ENCODE measurements at regions not wholly inside any gene's neighbourhood (a gene's known extent, or its start where the extent isn't known, plus 50 kb on each side); places are given as distances from the start of the nearest gene placed in this dataset.

- CTCF ChIA-PET = no interaction called here
- no peak for DNase-seq (ENCODE audit: extremely low spot score)
- POLR2A ChIA-PET = no interaction called here
- TF ChIP-seq SUZ12 (IDR thresholded peaks at IDR 0.05) (no peak), CTBP1 (IDR thresholded peaks at IDR 0.05; ENCODE audit: borderline replicate concordance) (no peak), ZNF384 (IDR thresholded peaks at IDR 0.05) (no peak), FOXM1 (IDR thresholded peaks at IDR 0.05; ENCODE audit: borderline replicate concordance) (no peak), FOXK2 (IDR thresholded peaks at IDR 0.05) (no peak), PKNOX1 (IDR thresholded peaks at IDR 0.05) (no peak)
Observed at GRCh38 chr14:62253911-62254310, 491.7 kb downstream of the SNAPC1 start.

- TF ChIP-seq L3MBTL2 (conservative IDR thresholded peaks at IDR 0.05) = no peak
- no peak for TF ChIP-seq CTBP1 (IDR thresholded peaks at IDR 0.05; ENCODE audit: borderline replicate concordance)
- no peak for TF ChIP-seq HDGF (IDR thresholded peaks at IDR 0.05; ENCODE audit: borderline replicate concordance)
- no peak for DNase-seq (ENCODE audit: extremely low spot score)
- ChIA-PET POLR2A (no interaction called here), CTCF (no interaction called here)
Observed at GRCh38 chr14:62269204-62269603, 507.0 kb downstream of the SNAPC1 start.

- no peak for TF ChIP-seq TARDBP (IDR thresholded peaks at IDR 0.05)
- POLR2A ChIA-PET = no interaction called here
- CTCF ChIA-PET = no interaction called here
- no peak for DNase-seq (ENCODE audit: extremely low spot score)
Observed at GRCh38 chr14:62270236-62270635, 508.0 kb downstream of the SNAPC1 start.

GRCh38 chr14:62280366-62280765, 518.1 kb downstream of the SNAPC1 start:
- no peak for DNase-seq (ENCODE audit: extremely low spot score)
- CTCF ChIA-PET = interaction anchor here (0.6 kb wide), 1 partner anchor 88 kb away, joined by 3 read pairs; no protein-coding TSS in a partner anchor
- TF ChIP-seq TARDBP (IDR thresholded peaks at IDR 0.05) = no peak
- TF ChIP-seq SP1 (IDR thresholded peaks at IDR 0.05) = no peak
- TF ChIP-seq CTBP1 (IDR thresholded peaks at IDR 0.05; ENCODE audit: borderline replicate concordance) = no peak
- no peak for TF ChIP-seq ARNT (IDR thresholded peaks at IDR 0.05)
- TF ChIP-seq BHLHE40 (IDR thresholded peaks at IDR 0.05; ENCODE audit: borderline replicate concordance) = no peak
- no peak for TF ChIP-seq ZNF384 (IDR thresholded peaks at IDR 0.05)
- TF ChIP-seq FOXM1 (IDR thresholded peaks at IDR 0.05; ENCODE audit: borderline replicate concordance) = no peak
- TF ChIP-seq HDGF (IDR thresholded peaks at IDR 0.05; ENCODE audit: borderline replicate concordance) = no peak
- no peak for TF ChIP-seq ELF4 (IDR thresholded peaks at IDR 0.05)
- no peak for TF ChIP-seq NFRKB (IDR thresholded peaks at IDR 0.05)
- TF ChIP-seq PKNOX1 (IDR thresholded peaks at IDR 0.05) = no peak
- TF ChIP-seq L3MBTL2 (conservative IDR thresholded peaks at IDR 0.05) = no peak
- no peak for TF ChIP-seq LEF1 (IDR thresholded peaks at IDR 0.05; ENCODE audit: borderline replicate concordance)
- POLR2A ChIA-PET = no interaction called here

- CTCF ChIA-PET = no interaction called here
- no peak for DNase-seq (ENCODE audit: extremely low spot score)
- TF ChIP-seq L3MBTL2 (conservative IDR thresholded peaks at IDR 0.05) = no peak
- no peak for TF ChIP-seq NFRKB (IDR thresholded peaks at IDR 0.05)
- no peak for TF ChIP-seq BHLHE40 (IDR thresholded peaks at IDR 0.05; ENCODE audit: borderline replicate concordance)
- no peak for TF ChIP-seq SP1 (IDR thresholded peaks at IDR 0.05)
- TF ChIP-seq ZNF384 (IDR thresholded peaks at IDR 0.05) = no peak
- TF ChIP-seq ARNT (IDR thresholded peaks at IDR 0.05) = no peak
- TF ChIP-seq CTBP1 (IDR thresholded peaks at IDR 0.05; ENCODE audit: borderline replicate concordance) = no peak
- TF ChIP-seq TARDBP (IDR thresholded peaks at IDR 0.05) = no peak
- no peak for TF ChIP-seq FOXK2 (IDR thresholded peaks at IDR 0.05)
- TF ChIP-seq HDGF (IDR thresholded peaks at IDR 0.05; ENCODE audit: borderline replicate concordance) = no peak
- TF ChIP-seq SUZ12 (IDR thresholded peaks at IDR 0.05) = no peak
- TF ChIP-seq FOXM1 (IDR thresholded peaks at IDR 0.05; ENCODE audit: borderline replicate concordance) = no peak
- no peak for TF ChIP-seq LEF1 (IDR thresholded peaks at IDR 0.05; ENCODE audit: borderline replicate concordance)
- no peak for TF ChIP-seq FOXA1 (IDR thresholded peaks at IDR 0.05)
- TF ChIP-seq PKNOX1 (IDR thresholded peaks at IDR 0.05) = no peak
- no peak for TF ChIP-seq ELF4 (IDR thresholded peaks at IDR 0.05)
- POLR2A ChIA-PET = no interaction called here
Observed at GRCh38 chr14:62283837-62284236, 521.6 kb downstream of the SNAPC1 start.

- ChIA-PET CTCF (no interaction called here), POLR2A (no interaction called here)
- no peak for TF ChIP-seq TARDBP (IDR thresholded peaks at IDR 0.05)
- no peak for TF ChIP-seq BHLHE40 (IDR thresholded peaks at IDR 0.05; ENCODE audit: borderline replicate concordance)
- no peak for TF ChIP-seq SP1 (IDR thresholded peaks at IDR 0.05)
- TF ChIP-seq ARNT (IDR thresholded peaks at IDR 0.05) = no peak
- TF ChIP-seq LEF1 (IDR thresholded peaks at IDR 0.05; ENCODE audit: borderline replicate concordance) = no peak
- no peak for TF ChIP-seq CTBP1 (IDR thresholded peaks at IDR 0.05; ENCODE audit: borderline replicate concordance)
- TF ChIP-seq ZNF384 (IDR thresholded peaks at IDR 0.05) = no peak
- no peak for TF ChIP-seq SUZ12 (IDR thresholded peaks at IDR 0.05)
- TF ChIP-seq FOXA1 (IDR thresholded peaks at IDR 0.05) = no peak
- TF ChIP-seq PKNOX1 (IDR thresholded peaks at IDR 0.05) = no peak
- no peak for TF ChIP-seq HDGF (IDR thresholded peaks at IDR 0.05; ENCODE audit: borderline replicate concordance)
- no peak for TF ChIP-seq L3MBTL2 (conservative IDR thresholded peaks at IDR 0.05)
- TF ChIP-seq FOXM1 (IDR thresholded peaks at IDR 0.05; ENCODE audit: borderline replicate concordance) = no peak
- no peak for TF ChIP-seq ELF4 (IDR thresholded peaks at IDR 0.05)
- no peak for TF ChIP-seq NFRKB (IDR thresholded peaks at IDR 0.05)
- no peak for TF ChIP-seq FOXK2 (IDR thresholded peaks at IDR 0.05)
- no peak for DNase-seq (ENCODE audit: extremely low spot score)
Observed at GRCh38 chr14:62289471-62289870, 527.3 kb downstream of the SNAPC1 start.

All from HEK293T (cell line).